ENCODE measurements at regions not wholly inside any gene's neighbourhood (a gene's known extent, or its start where the extent isn't known, plus 50 kb on each side); places are given as distances from the start of the nearest gene placed in this dataset.

GRCh38 chr4:126821152-126821551 is 811.6 kb upstream of the INTU start:
- Histone ChIP-seq H3K4me1 (ENCODE audit: low read depth) (no peaks in the 10 kb centered on the region), H3K9me3 (peaks cover 15% of the 10 kb centered on the region), H3K36me3 (ENCODE audit: low read depth) (no peaks in the 10 kb centered on the region), H3K4me3 (no peak overlapping the region)
- DNase-seq: no peak
- intact Hi-C loops (cut with DNase I, micrococcal nuclease): no loop called here
- no peak for TF ChIP-seq CTCF (IDR thresholded peaks at IDR 0.05)
- ATAC-seq: no peak

- intact Hi-C loops (cut with DNase I, micrococcal nuclease): no loop called here
- Histone ChIP-seq H3K4me1 (ENCODE audit: low read depth) (no peaks in the 10 kb centered on the region), H3K4me3 (no peak overlapping the region), H3K9me3 (peaks cover 20% of the 10 kb centered on the region), H3K36me3 (ENCODE audit: low read depth) (no peaks in the 10 kb centered on the region)
- ATAC-seq (no peak), DNase-seq (no peak)
- TF ChIP-seq CTCF (IDR thresholded peaks at IDR 0.05): no peak
Measured at GRCh38 chr4:126825083-126825482, 807.7 kb upstream of the INTU start.

- no peak for TF ChIP-seq CTCF (IDR thresholded peaks at IDR 0.05)
- Histone ChIP-seq H3K4me1 (ENCODE audit: low read depth) (no peaks in the 10 kb centered on the region), H3K9me3 (peaks cover 35% of the 10 kb centered on the region), H3K4me3 (no peak overlapping the region), H3K36me3 (ENCODE audit: low read depth) (no peaks in the 10 kb centered on the region)
- DNase-seq (no peak), ATAC-seq (no peak)
- intact Hi-C loops (cut with DNase I, micrococcal nuclease): no loop called here
Measured at GRCh38 chr4:126827669-126828068, 805.1 kb upstream of the INTU start.

GRCh38 chr4:126834854-126835253 is 797.9 kb upstream of the INTU start:
- no peak for TF ChIP-seq CTCF (IDR thresholded peaks at IDR 0.05)
- peaks cover 34% of the 10 kb centered on the region for H3K9me3 ChIP-seq
- no peak overlapping the region for H3K4me3 ChIP-seq
- no peaks in the 10 kb centered on the region for H3K4me1 ChIP-seq (ENCODE audit: low read depth)
- H3K36me3 ChIP-seq (ENCODE audit: low read depth): no peaks in the 10 kb centered on the region
- intact Hi-C loops (cut with DNase I, micrococcal nuclease): no loop called here
- DNase-seq: no peak
- ATAC-seq: no peak

GRCh38 chr4:126838941-126839679 is 793.6 kb upstream of the INTU start:
- TF ChIP-seq CTCF (IDR thresholded peaks at IDR 0.05): no peak
- Histone ChIP-seq H3K36me3 (ENCODE audit: low read depth) (no peaks in the 10 kb centered on the region), H3K4me1 (ENCODE audit: low read depth) (no peaks in the 10 kb centered on the region), H3K9me3 (peaks cover 27% of the 10 kb centered on the region), H3K4me3 (no peak overlapping the region)
- intact Hi-C loops (cut with DNase I, micrococcal nuclease): no loop called here
- DNase-seq (no peak), ATAC-seq (no peak)
